ENCODE measurements at regions not wholly inside any gene's neighbourhood (a gene's known extent, or its start where the extent isn't known, plus 50 kb on each side); places are given as distances from the start of the nearest gene placed in this dataset.

- ChIA-PET CTCF (no interaction called here), POLR2A (no interaction called here)
- H3K79me2 ChIP-seq (ENCODE audit: insufficient read depth), result no peaks in the 10 kb centered on the region
- no peak overlapping the region for H3K4me2 ChIP-seq
- no peaks in the 10 kb centered on the region for H4K20me1 ChIP-seq (ENCODE audit: insufficient read depth)
- H3K9me2 ChIP-seq, result no peaks in the 10 kb centered on the region
- H3K9me3 ChIP-seq, result no peaks in the 10 kb centered on the region
- H3K4me1 ChIP-seq (ENCODE audit: control insufficient read depth in 1 of 2, insufficient read depth in 2 of 2, low read depth in 1 of 2, low read length in 1 of 2), result no peaks in the 10 kb centered on the region
- H3F3A ChIP-seq (replicated peaks; ENCODE audit: insufficient read depth), result no peaks in the 10 kb centered on the region
- H3K27me3 ChIP-seq (ENCODE audit: insufficient read depth), result no peaks in the 10 kb centered on the region
- 41% methylated on average over 8 of the region's 8 CpGs for WGBS (ENCODE audit: low lambda C conversion rate)
- no peak overlapping the region for H3K9ac ChIP-seq
- TF ChIP-seq SIN3A (IDR thresholded peaks at IDR 0.05; ENCODE audit: borderline replicate concordance, low read depth, low read length) (no peak), FOXJ3 (CRISPR knock-in tag; IDR thresholded peaks at IDR 0.05) (no peak), CHD2 (IDR thresholded peaks at IDR 0.05; ENCODE audit: low read length, partially characterized antibody) (no peak), FOXM1 (IDR thresholded peaks at IDR 0.05; ENCODE audit: low read depth) (no peak), SMC3 (IDR thresholded peaks at IDR 0.05; ENCODE audit: low read depth, low read length) (no peak), RCOR1 (IDR thresholded peaks at IDR 0.05; ENCODE audit: low read length) (no peak), YY1 (IDR thresholded peaks at IDR 0.05; ENCODE audit: low read depth) (no peak), TCF12 (IDR thresholded peaks at IDR 0.05) (no peak), RXRA (IDR thresholded peaks at IDR 0.05; ENCODE audit: borderline replicate concordance, low read depth) (no peak), JUND (IDR thresholded peaks at IDR 0.05) (no peak), MEF2A (IDR thresholded peaks at IDR 0.05; ENCODE audit: borderline replicate concordance, low read depth) (no peak)
- TF ChIP-seq, protein P1, sequence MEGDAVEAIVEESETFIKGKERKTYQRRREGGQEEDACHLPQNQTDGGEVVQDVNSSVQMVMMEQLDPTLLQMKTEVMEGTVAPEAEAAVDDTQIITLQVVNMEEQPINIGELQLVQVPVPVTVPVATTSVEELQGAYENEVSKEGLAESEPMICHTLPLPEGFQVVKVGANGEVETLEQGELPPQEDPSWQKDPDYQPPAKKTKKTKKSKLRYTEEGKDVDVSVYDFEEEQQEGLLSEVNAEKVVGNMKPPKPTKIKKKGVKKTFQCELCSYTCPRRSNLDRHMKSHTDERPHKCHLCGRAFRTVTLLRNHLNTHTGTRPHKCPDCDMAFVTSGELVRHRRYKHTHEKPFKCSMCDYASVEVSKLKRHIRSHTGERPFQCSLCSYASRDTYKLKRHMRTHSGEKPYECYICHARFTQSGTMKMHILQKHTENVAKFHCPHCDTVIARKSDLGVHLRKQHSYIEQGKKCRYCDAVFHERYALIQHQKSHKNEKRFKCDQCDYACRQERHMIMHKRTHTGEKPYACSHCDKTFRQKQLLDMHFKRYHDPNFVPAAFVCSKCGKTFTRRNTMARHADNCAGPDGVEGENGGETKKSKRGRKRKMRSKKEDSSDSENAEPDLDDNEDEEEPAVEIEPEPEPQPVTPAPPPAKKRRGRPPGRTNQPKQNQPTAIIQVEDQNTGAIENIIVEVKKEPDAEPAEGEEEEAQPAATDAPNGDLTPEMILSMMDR (IDR thresholded peaks at IDR 0.05), result no peak
- H3K4me3 ChIP-seq (ENCODE audit: low read depth in 2 of 2, low read length in 1 of 2), result no peak overlapping the region
- no peak for DNase-seq
- H2AFZ ChIP-seq (ENCODE audit: low read depth), result no peak overlapping the region
- no peaks in the 10 kb centered on the region for H3K36me3 ChIP-seq (replicated peaks in 1 of 2; ENCODE audit: control insufficient read depth in 1 of 2, insufficient read depth in 2 of 2, low read length in 1 of 2)
- H3K27ac ChIP-seq (ENCODE audit: low read depth in 2 of 2, low read length in 1 of 2), result no peak overlapping the region
Observed at GRCh38 chr10:129416155-129416554, 50.9 kb upstream of the MGMT start.

DNA sequence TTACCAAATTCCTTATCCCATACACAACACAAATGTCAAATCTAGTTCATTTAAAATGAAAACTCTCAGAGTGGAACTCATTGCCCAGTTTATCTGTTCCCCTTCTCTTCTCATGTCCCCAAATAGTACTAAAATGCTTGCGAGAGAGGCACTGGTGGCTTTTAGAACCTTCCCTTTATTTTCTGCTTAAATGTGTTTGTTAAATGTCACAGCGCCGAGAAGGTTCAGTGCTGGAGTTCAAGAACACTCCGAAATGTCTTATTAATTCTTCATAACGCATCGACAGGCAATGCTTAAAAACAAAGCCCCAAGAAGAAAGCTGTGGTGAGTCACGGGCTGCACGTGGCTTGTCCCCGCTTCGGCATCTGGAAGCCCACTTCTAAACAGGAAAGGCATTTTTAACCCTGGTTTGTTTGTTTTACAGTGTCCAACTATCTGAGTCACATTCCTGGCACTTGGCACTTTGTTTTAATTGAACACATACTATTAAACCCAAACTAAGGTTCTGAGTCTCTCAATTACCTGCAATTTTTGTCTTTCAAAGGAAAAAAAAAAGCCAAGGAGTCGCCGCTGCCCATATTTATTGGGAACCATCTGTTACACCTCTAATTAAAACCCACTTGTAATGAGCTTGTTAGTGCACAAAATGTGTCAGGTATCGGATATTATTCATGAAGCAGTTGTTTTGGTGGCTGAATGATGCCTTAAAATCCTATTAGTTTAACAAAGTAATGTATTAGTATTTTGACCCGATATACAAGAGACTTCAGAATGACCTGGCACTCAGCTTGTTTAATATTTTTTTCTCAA lies 49.9 kb upstream of the MGMT start:
- H3K4me2 ChIP-seq, result no peak overlapping the region
- H3K27me3 ChIP-seq (ENCODE audit: insufficient read depth), result no peaks in the 10 kb centered on the region
- DNase-seq, result no peak
- WGBS (ENCODE audit: low lambda C conversion rate), result 42% methylated on average over 14 of the region's 14 CpGs
- H3K9me3 ChIP-seq, result no peaks in the 10 kb centered on the region
- no peaks in the 10 kb centered on the region for H3K4me1 ChIP-seq (ENCODE audit: control insufficient read depth in 1 of 2, insufficient read depth in 2 of 2, low read depth in 1 of 2, low read length in 1 of 2)
- H3K27ac ChIP-seq (ENCODE audit: low read depth in 2 of 2, low read length in 1 of 2), result no peak overlapping the region
- H3K79me2 ChIP-seq (ENCODE audit: insufficient read depth), result no peaks in the 10 kb centered on the region
- H3K36me3 ChIP-seq (replicated peaks in 1 of 2; ENCODE audit: control insufficient read depth in 1 of 2, insufficient read depth in 2 of 2, low read length in 1 of 2), result no peaks in the 10 kb centered on the region
- H2AFZ ChIP-seq (ENCODE audit: low read depth), result no peak overlapping the region
- no peaks in the 10 kb centered on the region for H3K9me2 ChIP-seq
- CTCF ChIA-PET, result no interaction called here
- POLR2A ChIA-PET, result no interaction called here
- TF ChIP-seq TAF1 (IDR thresholded peaks at IDR 0.05; ENCODE audit: borderline replicate concordance, low read depth, low read length) (no peak), FOXJ3 (CRISPR knock-in tag; IDR thresholded peaks at IDR 0.05) (no peak), NRF1 (IDR thresholded peaks at IDR 0.05; ENCODE audit: low read depth, low read length) (no peak), IRF3 (IDR thresholded peaks at IDR 0.05; ENCODE audit: low read depth, low read length) (no peak), CHD2 (IDR thresholded peaks at IDR 0.05; ENCODE audit: low read length, partially characterized antibody) (no peak), TCF12 (IDR thresholded peaks at IDR 0.05) (no peak), SIN3A (IDR thresholded peaks at IDR 0.05; ENCODE audit: borderline replicate concordance, low read depth, low read length) (no peak), ELF1 (IDR thresholded peaks at IDR 0.05) (no peak), FOXM1 (IDR thresholded peaks at IDR 0.05; ENCODE audit: low read depth) (no peak), FOSL2 (IDR thresholded peaks at IDR 0.05; ENCODE audit: borderline replicate concordance, low read depth) (no peak)
- TF ChIP-seq, protein P2, sequence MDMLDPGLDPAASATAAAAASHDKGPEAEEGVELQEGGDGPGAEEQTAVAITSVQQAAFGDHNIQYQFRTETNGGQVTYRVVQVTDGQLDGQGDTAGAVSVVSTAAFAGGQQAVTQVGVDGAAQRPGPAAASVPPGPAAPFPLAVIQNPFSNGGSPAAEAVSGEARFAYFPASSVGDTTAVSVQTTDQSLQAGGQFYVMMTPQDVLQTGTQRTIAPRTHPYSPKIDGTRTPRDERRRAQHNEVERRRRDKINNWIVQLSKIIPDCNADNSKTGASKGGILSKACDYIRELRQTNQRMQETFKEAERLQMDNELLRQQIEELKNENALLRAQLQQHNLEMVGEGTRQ (IDR thresholded peaks at IDR 0.05; ENCODE audit: borderline replicate concordance, low read depth, low read length), result no peak
- TF ChIP-seq, protein P1 (IDR thresholded peaks at IDR 0.05), result no peak
- no peak overlapping the region for H3K9ac ChIP-seq
- H3F3A ChIP-seq (replicated peaks; ENCODE audit: insufficient read depth), result no peaks in the 10 kb centered on the region
- no peaks in the 10 kb centered on the region for H4K20me1 ChIP-seq (ENCODE audit: insufficient read depth)
- no peak overlapping the region for H3K4me3 ChIP-seq (ENCODE audit: low read depth in 2 of 2, low read length in 1 of 2)
